ENCODE measurements at regions not wholly inside any gene's neighbourhood (a gene's known extent, or its start where the extent isn't known, plus 50 kb on each side); places are given as distances from the start of the nearest gene placed in this dataset.

GRCh38 chr5:142427529-142427928 is 102.7 kb upstream of the SPRY4 start:
- in situ Hi-C loops (cut with MboI) (no loop called here), intact Hi-C loops (cut with micrococcal nuclease; ENCODE audit: unreplicated experiment) (loop anchor here (10.0 kb wide), 1 partner anchor 263 kb away; no protein-coding TSS in a partner anchor)
- no peak overlapping the region for H3K4me3 ChIP-seq
- no peaks in the 10 kb centered on the region for H3K79me2 ChIP-seq (ENCODE audit: control insufficient read depth, insufficient read depth, low read length)
- no peaks in the 10 kb centered on the region for H3K4me1 ChIP-seq (ENCODE audit: control insufficient read depth, insufficient read depth, low read length)
- RAD21 ChIA-PET (ENCODE audit: unreplicated experiment): no interaction called here
- H4K20me1 ChIP-seq (ENCODE audit: control insufficient read depth, insufficient read depth): no peaks in the 10 kb centered on the region
- CTCF ChIA-PET: no interaction called here
- no peak overlapping the region for H3K9ac ChIP-seq (ENCODE audit: control insufficient read depth, insufficient read depth, low read length)
- no peak overlapping the region for H3K27ac ChIP-seq (ENCODE audit: control insufficient read depth, insufficient read depth)
- no peak overlapping the region for H3K4me2 ChIP-seq (ENCODE audit: control insufficient read depth, insufficient read depth)
- no TSS peak for BruUV-seq (replicated peaks)
- no peak for FAIRE-seq
- SMC1A ChIA-PET (ENCODE audit: uncharacterized antibody, unreplicated experiment): no interaction called here
- no peaks in the 10 kb centered on the region for H3K36me3 ChIP-seq (ENCODE audit: control insufficient read depth in 2 of 2, insufficient read depth in 2 of 2, low read length in 1 of 2)
- DNase-seq (ENCODE audit: low read depth, low spot score): no peak
- H3K27me3 ChIP-seq (replicated peaks in 1 of 2; ENCODE audit: control insufficient read depth in 2 of 2, insufficient read depth in 2 of 2, low read length in 1 of 2): no peaks in the 10 kb centered on the region
- no peaks in the 10 kb centered on the region for H3K9me3 ChIP-seq (replicated peaks; ENCODE audit: control insufficient read depth, insufficient read depth, low read length)
- POLR2A ChIA-PET: no interaction called here
- WGBS (ENCODE audit: insufficient coverage, insufficient replicate concordance, low lambda C conversion rate, missing lambda C conversion rate): 90% methylated on average over 6 of the region's 6 CpGs
- no peak for ATAC-seq
- H2AFZ ChIP-seq (ENCODE audit: control insufficient read depth, low read depth, low read length): no peak overlapping the region
- TF ChIP-seq NFXL1 (IDR thresholded peaks at IDR 0.05; ENCODE audit: borderline replicate concordance) (no peak), NRF1 (conservative IDR thresholded peaks at IDR 0.05; ENCODE audit: low read depth, low read length) (no peak), ZBTB33 (IDR thresholded peaks at IDR 0.05) (no peak), ZSCAN29 (IDR thresholded peaks at IDR 0.05) (no peak), FOXM1 (IDR thresholded peaks at IDR 0.05; ENCODE audit: low read depth, low read length) (no peak)

- BruUV-seq (replicated peaks): no TSS peak
- no peak overlapping the region for H3K4me2 ChIP-seq (ENCODE audit: control insufficient read depth, insufficient read depth)
- intact Hi-C loops (cut with micrococcal nuclease; ENCODE audit: unreplicated experiment): loop anchor here (10.0 kb wide), 1 partner anchor 262 kb away; no protein-coding TSS in a partner anchor
These were observed 102.2 kb upstream of the SPRY4 start for GRCh38 chr5:142427015-142427364.

More at GRCh38 chr5:142427015-142427364, 102.2 kb upstream of the SPRY4 start:
- no peaks in the 10 kb centered on the region for H3K79me2 ChIP-seq (ENCODE audit: control insufficient read depth, insufficient read depth, low read length)
- no peak overlapping the region for H2AFZ ChIP-seq (ENCODE audit: control insufficient read depth, low read depth, low read length)
- no peaks in the 10 kb centered on the region for H3K4me1 ChIP-seq (ENCODE audit: control insufficient read depth, insufficient read depth, low read length)
- H3K9me3 ChIP-seq (replicated peaks; ENCODE audit: control insufficient read depth, insufficient read depth, low read length): no peaks in the 10 kb centered on the region
- ATAC-seq (no peak), FAIRE-seq (no peak), DNase-seq (ENCODE audit: low read depth, low spot score) (no peak)
- H3K9ac ChIP-seq (ENCODE audit: control insufficient read depth, insufficient read depth, low read length): no peak overlapping the region
- ChIA-PET SMC1A (ENCODE audit: uncharacterized antibody, unreplicated experiment) (interaction anchor here (1.0 kb wide), 2 partner anchors 12 to 50 kb away, joined by 3 read pairs; no protein-coding TSS in a partner anchor), RAD21 (ENCODE audit: unreplicated experiment) (no interaction called here), POLR2A (no interaction called here), CTCF (no interaction called here)
- in situ Hi-C loops (cut with MboI): no loop called here
- H3K27ac ChIP-seq (ENCODE audit: control insufficient read depth, insufficient read depth): no peak overlapping the region
- no peaks in the 10 kb centered on the region for H3K27me3 ChIP-seq (replicated peaks in 1 of 2; ENCODE audit: control insufficient read depth in 2 of 2, insufficient read depth in 2 of 2, low read length in 1 of 2)
- WGBS (ENCODE audit: insufficient coverage, insufficient replicate concordance, low lambda C conversion rate, missing lambda C conversion rate): 66% methylated on average over 7 of the region's 7 CpGs
- H3K36me3 ChIP-seq (ENCODE audit: control insufficient read depth in 2 of 2, insufficient read depth in 2 of 2, low read length in 1 of 2): no peaks in the 10 kb centered on the region
- no peaks in the 10 kb centered on the region for H4K20me1 ChIP-seq (ENCODE audit: control insufficient read depth, insufficient read depth)
- no peak for TF ChIP-seq TCF3 (IDR thresholded peaks at IDR 0.05; ENCODE audit: borderline replicate concordance, insufficient read depth, low read depth, low read length)
- no peak overlapping the region for H3K4me3 ChIP-seq

Measured in GM12878 (cell line).